Loucy (cell line): ENCODE measurements at regions not wholly inside any gene's neighbourhood (a gene's known extent, or its start where the extent isn't known, plus 50 kb on each side); places are given as distances from the start of the nearest gene placed in this dataset.
A peak's percentile ranks its signal among the peaks of the same experiment; 100 is the strongest.

Experiments used
- H2AFZ ChIP-seq: fragments of 200-600 bp; sonication (generic); 2 replicates; pipeline ENCODE4 v1.6.0; 2016; ENCODE audit warnings: antibody characterized with exemption, mild to moderate bottlenecking, low read length, moderate library complexity
- H3F3A ChIP-seq: fragments of 200-600 bp; 2 replicates; pipeline ENCODE4 v1.6.0; 2016; ENCODE audit warnings: antibody characterized with exemption, low read depth, mild to moderate bottlenecking
- H3K27me3 ChIP-seq: fragments of 200-600 bp; sonication (generic); 2 replicates; pipeline ENCODE4 v1.6.1; 2014; ENCODE audit warnings: low read length, mild to moderate bottlenecking; ENCODE audit not compliant: insufficient read depth, poor library complexity, severe bottlenecking
- H3K36me3 ChIP-seq: fragments of 200-600 bp; sonication (generic); 2 replicates; pipeline ENCODE4 v1.6.1; 2016; ENCODE audit warnings: low read length; ENCODE audit not compliant: insufficient read depth
- H3K4me1 ChIP-seq: fragments of 200-600 bp; sonication (generic); 2 replicates; pipeline ENCODE4 v1.5.1; 2014; ENCODE audit warnings: low read length, mild to moderate bottlenecking; ENCODE audit not compliant: insufficient read depth, poor library complexity, severe bottlenecking
- H3K4me2 ChIP-seq: fragments of 200-600 bp; sonication (generic); 2 replicates; pipeline ENCODE4 v1.6.0; 2014; ENCODE audit warnings: antibody characterized with exemption, low read length, low read depth, mild to moderate bottlenecking; ENCODE audit not compliant: poor library complexity, severe bottlenecking
- H3K4me3 ChIP-seq: fragments of 200-600 bp; sonication (generic); 2 replicates; pipeline ENCODE4 v1.5.1; 2014; ENCODE audit warnings: low read length, mild to moderate bottlenecking, mixed read lengths; ENCODE audit not compliant: poor library complexity, severe bottlenecking
- H3K79me2 ChIP-seq: fragments of 200-600 bp; sonication (generic); 2 replicates; pipeline ENCODE4 v1.6.1; 2014; ENCODE audit warnings: low read length; ENCODE audit not compliant: insufficient read depth
- H3K9ac ChIP-seq: fragments of 200-600 bp; sonication (generic); 2 replicates; pipeline ENCODE4 v1.6.0; 2014; ENCODE audit warnings: mild to moderate bottlenecking, low read depth, low read length, moderate library complexity; ENCODE audit not compliant: poor library complexity, severe bottlenecking
- H3K9me2 ChIP-seq: fragments of 200-600 bp; sonication (generic); replicated peaks from 2 replicates; pipeline ENCODE4 v1.6.1; 2016; ENCODE audit warnings: low read depth, low read length, mixed read lengths
- H3K9me3 ChIP-seq: fragments of 200-600 bp; sonication (generic); 2 replicates; pipeline ENCODE4 v1.6.1; 2014; ENCODE audit warnings: mild to moderate bottlenecking, antibody characterized with exemption, low read length, low read depth; ENCODE audit not compliant: insufficient read depth
- H4K20me1 ChIP-seq: fragments of 200-600 bp; sonication (generic); 2 replicates; pipeline ENCODE4 v1.6.0; 2014; ENCODE audit warnings: antibody characterized with exemption, low read length, mild to moderate bottlenecking; ENCODE audit not compliant: insufficient read depth, poor library complexity, severe bottlenecking
- CTCF ChIP-seq: fragments of 200-600 bp; sonication (generic); conservative IDR thresholded peaks from 2 replicates; pipeline ENCODE4 v1.5.1; 2014; ENCODE audit warnings: mild to moderate bottlenecking, antibody characterized with exemption, low read length
- EZH2phosphoT487 ChIP-seq: fragments of 200-600 bp; IDR thresholded peaks from 2 replicates; pipeline ENCODE4 v1.6.1; 2018; ENCODE audit warnings: antibody characterized with exemption, mild to moderate bottlenecking, moderate library complexity, borderline replicate concordance

- peaks cover 7% of the 10 kb centered on the region for H3K4me1 ChIP-seq
- no peak overlapping the region for H3K9ac ChIP-seq
- H4K20me1 ChIP-seq: no peaks in the 10 kb centered on the region
- no peak overlapping the region for H3K4me3 ChIP-seq
- no peaks in the 10 kb centered on the region for H3K9me2 ChIP-seq
- TF ChIP-seq CTCF: no peak
- TF ChIP-seq EZH2phosphoT487: no peak
- no peak overlapping the region for H3K4me2 ChIP-seq
- H2AFZ ChIP-seq: 0 out of 2 replicates have a peak overlapping the region, but pooled peaks have one; percentile 13
- H3K36me3 ChIP-seq: no peaks in the 10 kb centered on the region
- H3K79me2 ChIP-seq: no peaks in the 10 kb centered on the region
- H3K27me3 ChIP-seq: no peaks in the 10 kb centered on the region
- H3K9me3 ChIP-seq: no peaks in the 10 kb centered on the region
- no peaks in the 10 kb centered on the region for H3F3A ChIP-seq
Observed at GRCh38 chr13:69291292-69291906, 816.2 kb upstream of the ATXN8OS start.

- Histone ChIP-seq H3K4me2 (no peak overlapping the region), H3K36me3 (no peaks in the 10 kb centered on the region), H3F3A (no peaks in the 10 kb centered on the region), H3K9me2 (no peaks in the 10 kb centered on the region), H3K4me3 (no peak overlapping the region), H3K27me3 (no peaks in the 10 kb centered on the region), H3K79me2 (no peaks in the 10 kb centered on the region), H3K4me1 (peaks cover 2% of the 10 kb centered on the region), H2AFZ (no peak overlapping the region), H3K9me3 (no peaks in the 10 kb centered on the region), H3K9ac (no peak overlapping the region), H4K20me1 (no peaks in the 10 kb centered on the region)
- TF ChIP-seq EZH2phosphoT487 (no peak), CTCF (no peak)
Observed at GRCh38 chr13:69288026-69288425, 819.6 kb upstream of the ATXN8OS start.

GRCh38 chr13:69287050-69287698 lies 820.5 kb upstream of the ATXN8OS start:
- Histone ChIP-seq H3F3A (no peaks in the 10 kb centered on the region), H3K79me2 (no peaks in the 10 kb centered on the region), H2AFZ (no peak overlapping the region), H3K9ac (no peak overlapping the region), H3K9me2 (no peaks in the 10 kb centered on the region), H3K36me3 (no peaks in the 10 kb centered on the region), H3K4me2 (no peak overlapping the region), H3K4me3 (no peak overlapping the region), H4K20me1 (no peaks in the 10 kb centered on the region), H3K9me3 (no peaks in the 10 kb centered on the region), H3K27me3 (no peaks in the 10 kb centered on the region), H3K4me1 (no peaks in the 10 kb centered on the region)
- TF ChIP-seq EZH2phosphoT487 (no peak), CTCF (no peak)
